ENCODE measurements at regions not wholly inside any gene's neighbourhood (a gene's known extent, or its start where the extent isn't known, plus 50 kb on each side); places are given as distances from the start of the nearest gene placed in this dataset.

DNA sequence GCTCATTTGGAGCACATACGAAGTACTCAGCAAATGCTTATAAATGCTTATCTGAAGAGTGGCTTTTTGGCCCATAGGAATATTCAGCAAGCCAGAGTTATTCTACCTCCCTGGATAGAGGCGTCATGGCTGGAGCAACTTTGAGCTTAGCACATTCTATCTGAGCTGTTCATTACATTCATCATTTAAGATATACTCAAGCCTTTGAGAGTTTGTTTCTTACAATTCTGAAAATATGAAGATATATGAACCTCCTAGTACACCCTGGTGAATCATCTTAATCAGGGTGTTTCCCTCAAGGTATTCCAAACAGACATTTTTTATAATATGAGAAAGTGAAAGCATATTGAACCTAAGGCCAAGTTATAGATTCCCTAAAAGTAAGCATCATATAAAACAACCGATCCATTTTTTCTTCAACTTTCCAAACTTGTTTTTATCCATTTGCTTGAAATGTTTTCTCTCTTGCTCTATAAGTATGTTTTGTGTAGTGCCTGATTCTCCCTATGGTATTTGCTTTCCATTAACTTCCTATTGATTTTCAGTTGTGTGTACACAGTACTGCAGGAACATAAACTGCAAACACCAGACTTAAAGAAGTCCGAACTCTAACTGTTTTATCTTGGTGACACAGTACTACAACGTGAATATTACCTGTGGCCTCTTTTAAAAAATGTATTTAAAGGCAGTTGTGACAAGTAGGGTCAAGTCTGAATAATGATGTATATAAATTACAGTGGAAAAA is 139.7 kb upstream of the PTPRK start:
- no peak for DNase-seq

DNA sequence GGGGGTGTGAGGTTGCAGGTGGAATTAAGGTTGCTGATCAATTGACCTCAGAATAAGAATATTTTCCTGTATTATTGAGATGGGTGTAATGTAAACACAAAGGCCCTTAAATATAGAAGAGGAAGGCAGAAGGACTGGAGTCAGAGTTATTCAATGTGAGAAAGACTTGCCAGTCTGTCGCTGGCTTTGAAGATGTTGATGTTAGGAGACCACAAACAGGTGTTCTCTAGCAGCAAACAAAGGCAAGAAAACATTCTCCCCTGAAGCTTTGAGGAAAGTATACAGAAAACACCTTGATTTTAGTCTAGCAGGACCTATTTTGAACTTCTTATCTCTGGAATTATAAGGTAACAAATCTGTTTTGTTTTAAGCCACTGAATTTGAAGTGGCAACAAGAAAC is 138.9 kb upstream of the PTPRK start:
- no peak for DNase-seq

DNA sequence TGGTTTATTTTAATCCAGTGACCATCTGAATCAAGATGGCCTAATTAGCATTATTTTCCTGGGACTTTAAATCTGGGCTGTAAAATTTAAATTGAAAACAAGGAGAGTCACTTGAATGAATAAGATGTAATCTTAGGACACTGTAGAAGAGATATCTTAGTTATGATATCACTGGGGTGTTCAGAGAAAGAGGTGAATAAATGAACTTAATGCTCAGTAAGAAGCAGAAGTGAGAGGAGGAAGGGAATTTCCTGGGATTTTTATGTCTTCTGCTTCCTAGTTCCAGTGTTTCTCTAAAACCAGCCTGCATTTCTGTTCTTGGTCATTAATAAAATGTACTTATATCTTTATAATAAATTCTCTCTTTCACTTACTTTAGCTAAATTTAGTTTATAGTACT is 136.8 kb upstream of the PTPRK start:
- DNase-seq: no peak

DNA sequence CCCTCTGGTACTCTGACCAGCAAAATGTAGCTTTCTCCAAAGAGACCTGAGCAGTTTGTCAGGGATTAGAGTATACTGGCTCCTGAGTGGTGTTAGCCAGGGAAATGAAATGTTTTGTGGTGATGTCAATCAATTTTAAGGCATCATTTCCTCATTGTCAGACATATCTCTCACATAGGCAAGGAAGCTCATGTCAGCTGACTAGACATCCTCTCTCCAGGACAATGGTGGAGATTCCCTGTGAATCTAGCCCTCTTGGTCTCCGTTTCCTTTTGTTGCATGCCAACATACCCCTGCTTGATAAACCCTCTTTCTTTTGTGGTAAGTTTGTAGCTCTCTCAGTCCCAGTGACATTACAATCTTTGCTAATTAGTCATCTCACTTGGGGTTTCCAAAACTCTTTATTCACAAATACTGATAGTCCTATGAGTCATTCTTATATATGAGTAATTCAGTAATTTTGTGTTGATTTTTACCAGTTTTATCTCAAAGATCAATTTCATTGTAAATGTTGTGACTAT is 135.6 kb upstream of the PTPRK start:
- DNase-seq: no peak

DNA sequence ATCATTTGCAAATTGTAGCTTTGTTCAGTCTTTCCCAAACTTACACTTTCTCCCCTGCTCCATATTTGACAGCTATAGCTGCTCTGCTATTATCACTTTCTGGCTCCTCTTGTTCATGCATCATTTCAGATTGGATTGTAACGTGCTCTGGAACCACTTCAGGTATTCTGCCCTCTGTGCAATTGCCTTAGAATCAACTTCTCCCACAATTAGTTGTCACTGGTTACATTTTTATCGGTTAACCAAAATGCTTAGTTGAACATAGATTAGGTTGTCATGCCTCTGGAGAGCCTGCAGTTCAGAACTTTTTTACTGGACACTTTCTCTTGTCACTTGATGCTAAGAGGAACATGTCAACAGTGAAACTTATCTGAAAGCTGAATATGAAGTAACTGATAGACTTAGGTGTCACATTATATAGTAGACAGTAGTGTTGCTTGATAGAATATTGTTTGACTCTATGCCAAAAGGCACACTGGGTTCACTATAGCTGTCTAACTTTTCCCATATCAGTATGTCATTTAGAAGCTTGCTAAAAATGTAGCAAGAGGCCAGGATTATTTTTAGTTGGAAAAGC is 127.7 kb upstream of the PTPRK start:
- no peak for DNase-seq

DNA sequence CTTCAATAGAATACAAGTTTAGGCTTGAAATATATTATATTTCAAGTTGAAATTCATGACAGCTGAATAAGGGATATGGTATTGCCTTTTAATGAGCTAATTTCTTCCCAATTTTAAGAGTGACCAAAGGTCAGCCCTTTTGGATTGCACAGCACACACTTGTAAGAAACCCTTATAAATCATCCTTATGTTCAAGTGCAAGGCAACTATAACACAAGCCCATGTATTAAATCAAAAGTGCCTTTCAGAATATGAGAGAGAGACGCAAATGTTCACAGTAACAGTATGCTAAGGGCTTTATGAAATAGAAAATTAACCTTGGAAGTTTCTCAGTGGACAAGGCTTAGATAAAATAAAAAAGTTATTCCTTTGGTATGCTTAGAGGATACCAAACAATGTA is 121.7 kb upstream of the PTPRK start:
- DNase-seq: no peak

DNA sequence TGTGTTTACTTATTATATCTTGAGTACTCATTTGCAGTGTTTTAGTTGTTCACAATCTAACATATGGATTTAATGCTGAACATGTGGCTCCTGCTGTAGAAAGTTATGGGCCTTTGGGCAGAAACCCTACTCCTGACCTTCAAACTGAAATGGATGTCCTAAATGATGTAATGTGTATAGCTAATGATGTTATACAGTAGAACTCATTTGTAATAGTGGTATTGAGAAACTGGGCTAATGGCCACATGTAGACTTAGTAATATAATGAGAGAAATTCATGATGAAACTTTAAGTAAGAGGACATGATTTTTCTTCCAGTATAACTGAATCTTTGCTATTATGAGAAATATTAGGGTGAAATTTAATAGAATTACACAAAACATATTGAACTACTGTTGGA is 121.3 kb upstream of the PTPRK start:
- DNase-seq: no peak

DNA sequence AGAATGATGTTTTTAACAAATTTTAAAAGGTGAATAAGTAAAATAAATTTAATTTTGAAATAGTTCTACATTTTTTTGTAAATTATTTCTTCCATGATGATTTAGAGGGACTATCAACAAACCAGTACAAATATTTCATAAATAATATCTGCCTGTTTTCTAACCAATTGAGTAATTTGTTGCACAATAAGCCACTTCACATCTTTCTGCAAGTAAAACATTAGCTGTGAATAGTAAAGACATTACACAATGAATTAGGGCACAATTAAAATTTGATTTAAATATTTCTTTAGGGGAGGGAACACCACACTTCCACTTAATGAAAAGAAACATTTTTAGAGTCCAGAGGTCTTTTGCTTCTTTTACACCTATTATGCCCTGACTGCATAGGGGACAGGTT is 118.4 kb upstream of the PTPRK start:
- DNase-seq: no peak

DNA sequence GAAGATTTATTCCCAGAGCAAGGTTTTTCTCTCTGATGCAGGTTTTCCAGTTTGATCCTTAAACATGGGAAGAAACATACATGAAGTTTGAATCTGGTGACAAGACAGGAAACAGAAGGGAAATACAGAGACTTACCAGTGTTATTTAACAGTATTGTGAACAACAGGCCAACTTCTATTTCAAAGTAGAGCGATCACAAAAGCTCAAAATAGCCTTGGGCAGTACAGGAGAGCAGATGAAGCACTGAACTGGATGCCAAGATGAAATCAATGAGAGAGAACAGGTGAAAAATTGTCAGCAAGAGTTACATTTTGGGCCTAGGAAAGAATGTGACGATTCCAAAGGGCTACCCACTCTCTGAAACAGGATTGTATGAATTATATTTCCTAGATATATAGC is 114.8 kb upstream of the PTPRK start:
- no peak for DNase-seq

DNA sequence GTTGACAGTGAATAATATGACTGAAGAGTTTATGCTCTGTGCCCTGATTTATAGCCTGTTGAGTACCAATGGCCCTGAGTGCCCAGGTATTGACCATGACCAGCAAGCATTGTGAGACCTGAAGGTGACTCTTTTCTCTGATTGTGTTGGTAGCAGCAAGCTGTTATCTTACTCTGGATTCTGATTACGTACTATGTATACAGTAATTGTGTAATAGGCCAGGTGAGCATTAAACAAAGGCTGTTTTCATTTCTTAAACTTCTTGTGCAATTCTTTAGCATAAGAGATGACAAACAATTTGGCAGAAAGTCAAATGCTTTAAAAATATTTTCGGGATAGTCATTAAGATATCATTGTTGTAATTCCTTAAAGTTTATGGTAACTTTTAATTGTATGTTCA is 111.7 kb upstream of the PTPRK start:
- no peak for DNase-seq

DNA sequence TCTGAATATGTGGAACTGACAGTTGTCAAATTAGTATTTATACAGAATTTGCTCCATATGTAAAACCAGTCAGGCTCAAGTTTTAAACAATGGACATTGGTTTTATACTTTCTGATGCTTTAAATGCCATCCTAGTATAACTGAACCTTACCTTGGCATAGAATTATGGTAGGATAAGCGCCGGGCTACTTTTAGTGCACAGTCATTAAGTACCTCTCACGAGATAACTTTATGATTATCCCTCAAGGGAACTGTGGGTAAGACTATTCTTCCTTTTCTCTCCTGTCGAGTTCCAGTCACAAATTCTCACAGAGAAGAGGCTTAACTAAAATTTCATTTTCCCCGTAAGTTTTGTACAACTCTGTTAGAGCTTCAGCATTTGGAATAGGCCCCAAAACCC is 110.6 kb upstream of the PTPRK start:
- no peak for DNase-seq

DNA sequence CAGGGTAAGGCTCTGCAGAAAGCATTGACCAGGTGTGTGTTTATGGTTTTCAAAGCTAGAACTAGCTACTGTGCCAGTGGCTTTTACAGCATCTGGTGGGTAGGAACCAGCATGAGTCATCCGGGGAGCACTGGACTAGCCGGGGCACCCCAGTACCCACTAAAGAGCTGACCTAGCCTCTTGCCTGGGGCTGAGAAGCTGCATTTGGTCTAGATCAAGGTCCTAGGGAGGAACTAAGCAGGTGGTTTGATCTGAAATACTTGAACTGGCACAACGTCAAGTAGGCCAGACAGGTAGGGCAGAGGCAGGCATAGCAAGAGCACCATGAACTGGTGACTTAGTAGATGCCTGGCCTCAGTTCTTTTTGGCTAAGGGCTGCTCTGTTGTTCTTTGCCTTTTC is 109.8 kb upstream of the PTPRK start:
- peak; percentile 67 for DNase-seq

DNA sequence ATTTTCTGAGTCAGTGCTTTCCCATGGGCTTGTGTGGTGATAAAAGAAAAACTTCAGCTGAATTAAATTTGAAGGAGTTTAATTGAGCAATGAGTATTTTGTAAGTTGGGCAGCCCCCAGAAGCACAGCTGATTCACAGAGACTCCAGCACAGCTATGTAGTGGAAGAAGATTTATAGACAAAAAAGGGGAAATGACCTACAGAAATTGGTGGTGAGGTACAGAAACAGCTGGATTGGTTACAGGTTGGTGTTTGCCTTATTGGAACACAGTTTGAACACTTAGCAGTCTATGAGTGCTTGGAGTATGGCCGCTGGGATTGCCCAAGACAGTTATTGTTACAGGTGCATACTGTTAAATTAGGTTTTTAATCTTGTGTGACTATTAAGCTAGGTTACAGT is 96.9 kb upstream of the PTPRK start:
- no peak for DNase-seq

DNA sequence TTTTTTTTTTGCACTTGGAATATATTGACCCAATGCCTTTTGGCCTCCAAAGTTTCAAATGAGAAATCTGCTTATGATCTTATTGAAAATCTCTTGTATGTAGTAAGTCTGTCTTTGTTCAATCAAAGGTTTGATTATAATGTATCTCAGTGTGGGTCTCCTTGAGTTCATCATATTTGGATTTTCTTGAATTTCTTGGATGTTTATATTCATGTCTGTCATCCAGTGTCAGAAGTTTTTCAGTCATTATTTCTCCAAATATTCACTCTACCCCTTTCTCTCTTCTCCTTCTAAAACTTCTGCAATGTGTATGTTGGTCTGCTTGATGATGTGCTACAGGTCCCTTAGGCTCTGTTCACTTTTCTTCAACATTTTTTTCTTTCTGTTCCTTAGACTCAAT is 95.9 kb upstream of the PTPRK start:
- no peak for DNase-seq

DNA sequence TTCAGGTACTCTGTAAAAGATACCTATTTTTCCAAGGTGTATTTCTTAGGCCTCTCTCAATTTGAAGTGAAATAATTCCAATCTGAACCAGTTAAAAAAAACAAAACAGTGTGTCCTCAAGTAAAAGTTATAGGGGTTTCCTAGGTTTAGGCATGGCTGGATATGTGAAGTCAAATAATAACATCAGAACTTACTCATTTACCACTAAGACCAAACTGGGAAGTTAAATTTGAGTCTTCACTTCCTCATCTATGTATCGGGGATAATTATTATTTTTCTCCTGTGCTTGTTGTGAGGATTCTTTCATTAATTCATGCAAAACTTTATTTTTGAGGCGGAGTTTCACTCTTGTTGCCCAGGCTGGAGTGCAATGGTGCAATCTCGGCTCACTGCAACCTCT is 86.2 kb upstream of the PTPRK start:
- DNase-seq: no peak

DNA sequence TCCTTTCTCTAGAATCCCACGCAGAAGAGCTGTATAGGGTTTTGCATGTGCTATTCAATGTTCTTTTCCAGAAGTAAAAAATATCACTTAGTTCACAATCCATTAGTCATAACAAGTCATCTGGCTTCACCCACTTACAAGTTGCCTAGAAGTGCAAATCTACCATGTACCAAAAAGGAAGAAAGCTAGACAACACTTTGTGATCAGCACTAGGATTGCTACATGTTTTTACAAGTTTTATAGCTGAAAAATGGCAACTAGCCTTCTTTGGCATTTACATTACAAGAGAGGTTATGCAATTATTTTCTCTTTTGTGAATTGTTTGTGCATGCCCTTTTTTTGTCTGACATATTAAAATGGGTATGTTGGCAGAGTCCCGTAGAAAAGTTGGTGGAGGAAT is 85.6 kb upstream of the PTPRK start:
- no peak for DNase-seq

DNA sequence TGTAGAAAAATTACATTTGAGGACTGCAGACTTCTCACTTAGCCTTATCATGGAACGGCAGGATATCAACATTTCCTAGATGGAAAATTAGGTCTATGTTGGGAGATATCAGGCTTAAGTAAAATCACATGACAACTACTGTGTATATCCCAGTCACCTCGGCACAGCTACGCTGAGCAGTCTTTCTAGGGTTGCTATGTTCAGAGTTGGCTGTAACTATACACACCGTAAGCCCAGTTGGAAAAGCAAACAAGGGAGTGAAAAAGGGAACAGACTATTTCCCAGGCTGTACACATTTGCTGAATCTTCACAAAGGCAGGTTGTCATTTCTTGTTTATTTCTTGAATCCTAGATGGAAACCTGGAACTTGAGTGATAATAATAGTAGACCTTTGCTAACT is 80.7 kb upstream of the PTPRK start:
- no peak for DNase-seq

DNA sequence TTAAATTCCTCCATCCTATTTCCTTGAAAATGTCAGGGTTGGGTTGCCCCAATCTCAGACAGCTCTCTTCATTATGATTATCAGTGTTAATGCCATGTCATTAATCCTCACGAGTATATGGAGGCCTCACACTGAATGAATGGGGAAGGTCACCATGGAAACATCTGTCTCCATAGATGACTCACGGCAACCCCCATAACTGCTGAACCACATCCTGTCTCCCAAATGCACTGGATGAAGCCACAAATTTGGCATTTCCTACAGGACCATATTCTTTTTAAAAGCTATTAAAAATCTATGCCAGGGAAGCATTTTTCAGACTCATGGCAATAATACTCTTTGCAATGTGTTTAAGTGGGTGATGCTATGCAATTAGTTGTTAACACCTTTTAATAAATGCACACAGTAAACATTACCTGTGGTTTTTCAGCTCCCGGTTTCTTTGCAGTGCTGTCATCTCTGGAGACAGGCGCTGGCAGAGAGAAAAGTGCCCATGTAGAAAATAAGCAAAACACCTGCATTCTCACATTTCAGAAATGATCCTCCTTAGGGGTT is 80.1 kb upstream of the PTPRK start:
- peak; percentile 40 for DNase-seq

DNA sequence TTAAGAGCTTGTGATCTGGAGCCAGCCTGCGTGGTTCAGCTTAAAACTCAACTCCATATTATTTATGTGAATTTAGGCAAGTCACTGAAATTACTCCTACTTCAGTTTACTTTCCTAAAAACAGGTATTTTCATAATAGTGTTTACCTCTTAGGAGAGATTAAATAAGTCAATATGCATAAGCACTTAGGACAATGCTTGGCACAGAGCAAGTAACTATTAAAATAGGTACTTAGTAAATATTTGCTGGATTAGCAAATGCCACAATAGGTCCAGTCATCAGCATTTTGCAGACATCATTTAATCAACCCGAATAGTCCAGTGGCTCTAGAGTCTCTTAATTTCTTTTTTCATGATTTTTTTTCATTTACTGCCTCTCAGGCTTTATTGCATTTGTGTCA is 78.6 kb upstream of the PTPRK start:
- DNase-seq: no peak

DNA sequence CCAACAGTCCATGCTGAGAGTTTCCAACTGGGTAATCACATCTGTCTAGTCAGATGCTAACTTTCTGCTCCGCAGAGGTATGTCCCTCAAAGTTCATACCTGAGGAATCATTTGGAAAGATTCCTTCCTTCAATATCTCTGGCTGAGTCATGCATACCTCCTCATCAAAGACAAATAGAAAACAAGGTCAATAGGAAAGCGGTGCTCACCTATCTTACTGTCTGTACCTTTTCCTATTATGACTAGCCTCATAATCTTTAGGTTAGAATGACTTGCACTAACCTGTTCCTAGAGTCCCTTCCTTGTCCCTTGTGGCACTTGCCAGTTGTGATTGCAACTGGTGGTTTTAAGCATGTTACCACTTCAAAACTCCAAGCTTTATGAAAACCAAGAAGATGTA is 78.2 kb upstream of the PTPRK start:
- DNase-seq: no peak

DNA sequence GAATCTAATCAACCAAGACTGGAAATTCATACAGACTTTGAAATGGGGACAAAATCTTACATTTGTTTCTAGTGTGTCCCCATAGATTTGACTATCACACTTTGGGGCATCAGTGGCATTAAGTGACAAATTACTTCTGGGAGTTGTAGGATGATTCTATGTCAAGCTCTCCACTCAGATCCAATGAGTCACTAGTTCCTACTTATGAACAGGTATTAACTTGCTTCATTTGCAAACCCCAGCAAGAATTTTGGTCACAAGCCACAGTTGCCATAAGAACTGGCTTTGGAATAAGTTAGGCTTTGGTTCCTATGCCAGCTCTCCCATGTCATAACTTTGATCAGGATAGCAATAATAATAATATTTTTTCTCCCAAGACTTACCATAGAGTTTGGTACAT is 77.6 kb upstream of the PTPRK start:
- DNase-seq: no peak

DNA sequence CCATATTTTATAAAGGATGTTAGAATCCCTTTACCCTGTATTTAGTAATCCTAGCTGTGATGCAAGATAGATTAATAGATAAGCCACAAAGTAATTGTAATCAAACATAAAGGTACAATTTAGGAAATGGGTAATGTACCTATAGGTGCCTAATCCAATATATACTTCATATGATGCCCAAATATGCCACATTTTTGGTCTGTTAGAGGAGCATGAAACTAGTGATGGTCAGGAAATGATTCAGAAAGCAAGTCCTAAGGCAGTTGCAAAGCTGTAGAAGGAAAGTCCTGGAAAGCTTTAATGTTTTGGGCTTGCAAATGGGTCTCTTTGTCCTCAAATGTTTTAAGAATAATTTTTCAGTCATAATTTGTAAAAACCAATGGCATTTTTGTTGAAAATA is 76.6 kb upstream of the PTPRK start:
- DNase-seq: no peak

DNA sequence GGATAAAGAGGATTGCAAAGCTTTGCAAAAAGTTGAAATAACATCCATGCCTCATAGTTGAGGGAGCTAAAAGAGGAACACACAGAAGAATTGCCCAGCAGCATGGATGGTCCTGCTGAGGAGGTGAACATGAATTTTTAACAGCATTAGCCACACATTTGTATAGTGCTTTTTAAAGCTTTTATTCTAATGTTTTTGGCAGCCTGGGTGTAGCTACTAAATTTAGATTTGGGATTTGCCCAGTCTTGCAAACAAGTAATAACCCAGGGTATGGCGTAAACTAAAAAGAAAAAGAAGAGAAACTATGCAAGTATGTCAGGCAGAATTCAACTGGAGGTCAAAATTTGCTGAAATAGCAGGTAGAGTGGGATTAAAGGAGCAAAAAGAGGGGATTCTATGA is 75.1 kb upstream of the PTPRK start:
- no peak for DNase-seq

DNA sequence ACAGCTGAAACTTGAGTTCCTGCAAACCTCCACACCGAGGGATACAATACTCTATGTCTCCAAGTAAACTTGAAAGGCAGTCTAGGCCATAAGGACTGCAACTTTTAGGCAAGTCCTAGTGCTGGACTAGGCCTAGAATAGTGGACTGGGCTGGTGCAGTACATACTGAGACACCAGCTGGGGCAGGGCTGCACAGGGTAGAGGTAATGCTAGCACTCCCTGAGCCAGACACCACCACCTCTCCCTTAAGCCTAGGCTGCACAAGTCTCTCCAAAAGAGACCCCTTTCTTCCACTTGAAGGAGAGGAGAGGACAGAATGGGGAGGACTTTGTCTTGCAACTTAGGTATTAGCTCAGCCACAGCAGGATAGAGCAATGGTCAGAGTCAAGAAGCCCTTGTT is 65.7 kb upstream of the PTPRK start:
- DNase-seq: no peak
